ENCODE measurements at regions not wholly inside any gene's neighbourhood (a gene's known extent, or its start where the extent isn't known, plus 50 kb on each side); places are given as distances from the start of the nearest gene placed in this dataset.

DNA sequence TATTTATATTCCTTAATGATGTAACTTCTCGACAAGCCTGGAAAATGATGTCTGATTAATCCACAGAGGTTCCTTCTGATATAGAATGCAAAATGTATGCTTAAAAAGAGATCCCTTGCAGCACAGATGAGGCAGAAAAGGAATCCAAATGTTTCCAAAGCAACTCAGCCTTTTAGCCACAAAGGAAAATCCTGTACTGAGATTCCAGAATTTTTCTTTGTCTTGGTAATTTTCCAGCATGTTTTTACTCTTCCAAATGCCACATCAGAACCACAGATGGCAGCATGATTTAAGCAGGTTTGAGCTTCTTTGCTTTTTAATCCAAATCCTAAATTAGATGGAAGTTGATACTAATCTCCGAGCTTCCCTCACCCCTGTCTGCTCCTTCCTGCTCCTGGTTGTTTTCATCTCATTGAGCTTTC is 176.4 kb upstream of the PALMD start:
- no peak for TF ChIP-seq CTCF (IDR thresholded peaks at IDR 0.05; ENCODE audit: low read depth, low read length, missing input control)
- no peak for TF ChIP-seq YY1 (IDR thresholded peaks at IDR 0.05)
- TF ChIP-seq REST (IDR thresholded peaks at IDR 0.05) = no peak
- TF ChIP-seq JUND (IDR thresholded peaks at IDR 0.05) = no peak
- no peak for TF ChIP-seq RAD21 (IDR thresholded peaks at IDR 0.05)
- TF ChIP-seq ATF3 (IDR thresholded peaks at IDR 0.05) = no peak
- TF ChIP-seq EGR1 (IDR thresholded peaks at IDR 0.05; ENCODE audit: low read depth in 2 of 2) = no peak
